DND-41 (cell line): ENCODE measurements at regions not wholly inside any gene's neighbourhood (a gene's known extent, or its start where the extent isn't known, plus 50 kb on each side); places are given as distances from the start of the nearest gene placed in this dataset.

Source experiments
- ATAC-seq: fragments of 200-7000 bp; cut with Tn5 transposase; 3 replicates; pipeline ENCODE4 v1.9.1; 2021; ENCODE audit warnings: low read depth; ENCODE audit not compliant: insufficient read depth
- DNase-seq: peaks from one replicate; pipeline ENCODE4 v3.0.0-alpha.2; 2020
- H2AFZ ChIP-seq: 2 replicates; pipeline ENCODE4 v1.6.0; 2012; ENCODE audit warnings: low read depth, low read length
- H3K27ac ChIP-seq: 2 replicates; pipeline ENCODE4 v1.5.1; 2012; ENCODE audit warnings: low read length, inconsistent platforms
- H3K27me3 ChIP-seq: fragments of 200-600 bp; sonication (generic); 2 replicates; pipeline ENCODE4 v1.6.0; 2012; ENCODE audit warnings: low read length, mild to moderate bottlenecking, inconsistent platforms; ENCODE audit not compliant: insufficient read depth, poor library complexity
- H3K36me3 ChIP-seq: 2 replicates; pipeline ENCODE4 v1.5.1; 2012; ENCODE audit warnings: low read length, inconsistent platforms; ENCODE audit not compliant: insufficient read depth
- H3K4me1 ChIP-seq: 2 replicates; pipeline ENCODE4 v1.5.1; 2012; ENCODE audit warnings: mild to moderate bottlenecking, low read length; ENCODE audit not compliant: insufficient read depth
- H3K4me2 ChIP-seq: 2 replicates; pipeline ENCODE4 v1.6.0; 2012; ENCODE audit warnings: mild to moderate bottlenecking, moderate library complexity, low read length, inconsistent platforms; ENCODE audit not compliant: insufficient read depth
- H3K4me3 ChIP-seq, 2 experiments: fragments of 200-600 bp in 1 of 2; shearing (Covaris generic) in 1 of 2; 2 replicates each; pipeline ENCODE4 v1.5.1; 2012 to 2016; ENCODE audit warnings: inconsistent platforms in 2 of 2, low read length in 2 of 2, mild to moderate bottlenecking in 2 of 2, low read depth in 1 of 2, moderate library complexity in 1 of 2
- H3K79me2 ChIP-seq: 2 replicates; pipeline ENCODE4 v1.6.0; 2012; ENCODE audit warnings: low read length, inconsistent platforms; ENCODE audit not compliant: insufficient read depth
- H3K9ac ChIP-seq: 2 replicates; pipeline ENCODE4 v1.6.0; 2012; ENCODE audit warnings: low read depth, mild to moderate bottlenecking, inconsistent platforms, low read length, moderate library complexity
- H3K9me3 ChIP-seq: 2 replicates; pipeline ENCODE4 v1.5.1; 2012; ENCODE audit warnings: low read length, moderate library complexity, mild to moderate bottlenecking, inconsistent platforms; ENCODE audit not compliant: insufficient read depth, severe bottlenecking
- H4K20me1 ChIP-seq: 2 replicates; pipeline ENCODE4 v1.6.0; 2012; ENCODE audit warnings: low read length; ENCODE audit not compliant: insufficient read depth
- EZH2 ChIP-seq: IDR thresholded peaks from 3 replicates; pipeline ENCODE4 v1.6.1; 2012; ENCODE audit warnings: borderline replicate concordance, low read depth, mild to moderate bottlenecking, moderate library complexity, low read length, inconsistent platforms; ENCODE audit not compliant: severe bottlenecking
- TF ChIP-seq, protein P1 (sequence below): IDR thresholded peaks from 2 replicates; pipeline ENCODE4 v1.5.1; 2012; ENCODE audit warnings: borderline replicate concordance, low read length, moderate library complexity, mild to moderate bottlenecking; ENCODE audit not compliant: poor library complexity, severe bottlenecking; ENCODE audit errors: extremely low read depth

DNA sequence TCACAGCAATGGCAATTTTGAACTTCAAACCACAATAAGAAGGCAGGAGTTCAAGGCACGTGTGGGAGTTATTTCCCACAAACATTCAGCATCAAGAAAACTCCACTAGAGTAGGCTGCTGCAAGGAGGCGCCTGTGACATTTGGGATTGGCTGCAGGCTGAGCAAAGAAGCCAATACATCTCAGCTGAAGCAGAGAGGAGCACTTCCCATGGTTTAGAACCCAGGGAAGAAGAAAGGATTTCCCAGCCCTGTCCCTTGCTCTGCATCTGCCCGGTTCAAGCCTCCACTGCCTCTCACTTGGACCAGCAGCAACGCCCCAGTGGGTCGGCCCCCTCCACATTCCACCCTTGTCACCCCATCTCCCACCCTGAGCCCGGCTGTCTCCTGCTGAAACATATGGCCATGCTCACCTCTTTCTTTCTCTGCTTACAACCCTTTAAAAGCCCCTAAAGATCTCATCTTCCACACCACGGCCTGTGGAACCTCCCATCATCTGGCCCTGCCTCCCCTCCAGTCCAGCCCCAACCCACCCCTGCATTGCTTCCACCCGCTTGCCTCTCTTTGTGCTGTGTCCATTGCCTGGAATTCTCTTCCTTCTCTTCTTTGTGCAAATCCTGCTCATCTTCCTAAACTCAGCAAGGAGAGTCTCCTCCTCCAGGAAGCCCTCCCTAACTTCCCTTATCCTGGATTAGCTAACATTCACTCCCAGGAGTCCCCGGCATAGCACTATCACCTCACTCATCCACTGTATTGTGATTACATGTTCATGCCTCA lies 128.3 kb downstream of the ANKRD60 start:
- Histone ChIP-seq H3K4me3 (no peak overlapping the region), H2AFZ (no peak overlapping the region), H3K9me3 (no peaks in the 10 kb centered on the region), H3K79me2 (no peaks in the 10 kb centered on the region), H3K27me3 (peaks cover 6% of the 10 kb centered on the region), H3K27ac (no peak overlapping the region), H4K20me1 (no peaks in the 10 kb centered on the region), H3K4me1 (no peaks in the 10 kb centered on the region), H3K36me3 (no peaks in the 10 kb centered on the region), H3K9ac (no peak overlapping the region), H3K4me2 (no peak overlapping the region)
- TF ChIP-seq, protein P1, sequence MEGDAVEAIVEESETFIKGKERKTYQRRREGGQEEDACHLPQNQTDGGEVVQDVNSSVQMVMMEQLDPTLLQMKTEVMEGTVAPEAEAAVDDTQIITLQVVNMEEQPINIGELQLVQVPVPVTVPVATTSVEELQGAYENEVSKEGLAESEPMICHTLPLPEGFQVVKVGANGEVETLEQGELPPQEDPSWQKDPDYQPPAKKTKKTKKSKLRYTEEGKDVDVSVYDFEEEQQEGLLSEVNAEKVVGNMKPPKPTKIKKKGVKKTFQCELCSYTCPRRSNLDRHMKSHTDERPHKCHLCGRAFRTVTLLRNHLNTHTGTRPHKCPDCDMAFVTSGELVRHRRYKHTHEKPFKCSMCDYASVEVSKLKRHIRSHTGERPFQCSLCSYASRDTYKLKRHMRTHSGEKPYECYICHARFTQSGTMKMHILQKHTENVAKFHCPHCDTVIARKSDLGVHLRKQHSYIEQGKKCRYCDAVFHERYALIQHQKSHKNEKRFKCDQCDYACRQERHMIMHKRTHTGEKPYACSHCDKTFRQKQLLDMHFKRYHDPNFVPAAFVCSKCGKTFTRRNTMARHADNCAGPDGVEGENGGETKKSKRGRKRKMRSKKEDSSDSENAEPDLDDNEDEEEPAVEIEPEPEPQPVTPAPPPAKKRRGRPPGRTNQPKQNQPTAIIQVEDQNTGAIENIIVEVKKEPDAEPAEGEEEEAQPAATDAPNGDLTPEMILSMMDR, result no peak
- TF ChIP-seq EZH2, result no peak
- ATAC-seq (no peak), DNase-seq (no peak)

DNA sequence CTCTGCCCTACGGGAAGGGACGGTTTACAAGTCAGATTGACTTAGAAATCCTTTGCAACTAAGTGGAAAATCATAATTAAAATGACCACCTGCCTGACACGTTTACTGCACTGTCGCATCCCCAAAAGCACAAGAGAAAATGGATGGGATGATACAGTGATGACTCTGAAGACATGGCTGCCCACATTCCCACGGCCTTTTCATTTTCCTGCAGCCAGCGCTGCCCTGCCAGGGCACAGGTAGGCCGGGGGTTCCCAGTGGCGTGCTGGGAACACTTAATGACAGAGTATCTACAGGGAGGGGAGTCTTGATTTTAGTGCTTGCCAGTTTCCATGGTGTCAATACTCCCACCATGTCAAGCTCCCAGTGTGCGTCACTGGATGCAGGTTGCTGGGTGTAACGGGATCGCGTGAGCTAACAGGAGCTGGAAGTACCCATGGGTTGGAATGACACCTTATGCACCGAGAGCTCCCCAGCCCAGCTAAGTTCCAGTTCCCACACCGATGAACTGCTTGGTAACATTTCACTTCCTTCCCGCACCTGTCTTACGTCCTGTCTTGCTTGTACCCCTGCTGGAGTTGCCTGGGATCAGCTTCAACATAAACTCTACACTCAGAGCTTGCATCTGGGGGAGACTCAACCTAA lies 129.0 kb downstream of the ANKRD60 start:
- no peak overlapping the region for H3K9ac ChIP-seq
- no peaks in the 10 kb centered on the region for H3K4me1 ChIP-seq
- DNase-seq, result no peak
- TF ChIP-seq, protein P1, result no peak
- TF ChIP-seq EZH2, result no peak
- no peaks in the 10 kb centered on the region for H4K20me1 ChIP-seq
- H3K27me3 ChIP-seq, result peaks cover 6% of the 10 kb centered on the region
- ATAC-seq, result no peak
- no peak overlapping the region for H3K4me3 ChIP-seq
- no peaks in the 10 kb centered on the region for H3K9me3 ChIP-seq
- H3K27ac ChIP-seq, result no peak overlapping the region
- no peaks in the 10 kb centered on the region for H3K79me2 ChIP-seq
- H3K4me2 ChIP-seq, result no peak overlapping the region
- H2AFZ ChIP-seq, result no peak overlapping the region
- H3K36me3 ChIP-seq, result no peaks in the 10 kb centered on the region

DNA sequence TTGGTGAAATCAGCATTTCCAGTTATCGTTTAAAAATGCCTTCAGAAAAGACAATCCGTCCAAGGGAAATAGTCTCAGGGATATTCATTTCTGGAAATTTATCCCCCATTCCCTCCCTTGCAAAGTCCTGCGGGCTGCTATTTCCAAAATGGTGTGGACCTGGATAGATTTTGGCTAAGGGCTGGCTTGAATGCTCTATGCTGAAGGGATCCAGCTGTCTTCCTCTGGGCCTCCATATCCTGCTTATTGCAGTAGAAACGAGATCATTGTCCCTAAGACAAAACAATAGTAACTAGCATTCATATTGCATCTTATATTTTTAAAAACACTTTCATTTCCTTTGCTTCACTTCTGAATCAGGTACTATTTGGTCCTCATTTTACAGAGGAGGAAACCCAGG lies 129.9 kb downstream of the ANKRD60 start:
- Histone ChIP-seq H3K4me3 (no peak overlapping the region), H3K27ac (no peak overlapping the region), H3K4me2 (no peak overlapping the region), H4K20me1 (no peaks in the 10 kb centered on the region), H3K9me3 (no peaks in the 10 kb centered on the region), H3K79me2 (no peaks in the 10 kb centered on the region), H3K27me3 (peaks cover 6% of the 10 kb centered on the region), H3K4me1 (no peaks in the 10 kb centered on the region), H3K9ac (no peak overlapping the region), H2AFZ (no peak overlapping the region), H3K36me3 (no peaks in the 10 kb centered on the region)
- ATAC-seq, result no peak
- DNase-seq, result no peak
- no peak for TF ChIP-seq EZH2
- TF ChIP-seq, protein P1, result no peak
